Stimulated activated CD8-positive, alpha-beta memory T cell treated with anti-CD3 and anti-CD28 coated beads, Interleukin-7, amount 100 ng/mL, for 48 hours (primary cell): ENCODE measurements at regions not wholly inside any gene's neighbourhood (a gene's known extent, or its start where the extent isn't known, plus 50 kb on each side); places are given as distances from the start of the nearest gene placed in this dataset.
"Not testable (repeated sequence)": the region's sequence is repeated elsewhere in the genome, so short reads cannot be mapped to it uniquely, and the experiment has no call there.

Experiments used
- DNase-seq, 2 donors: peaks; one replicate each; pipeline ENCODE4 v3.0.0-alpha.2; 2020; ENCODE audit warnings: low read depth in 1 of 2; ENCODE audit errors: extremely low read depth in 1 of 2

DNA sequence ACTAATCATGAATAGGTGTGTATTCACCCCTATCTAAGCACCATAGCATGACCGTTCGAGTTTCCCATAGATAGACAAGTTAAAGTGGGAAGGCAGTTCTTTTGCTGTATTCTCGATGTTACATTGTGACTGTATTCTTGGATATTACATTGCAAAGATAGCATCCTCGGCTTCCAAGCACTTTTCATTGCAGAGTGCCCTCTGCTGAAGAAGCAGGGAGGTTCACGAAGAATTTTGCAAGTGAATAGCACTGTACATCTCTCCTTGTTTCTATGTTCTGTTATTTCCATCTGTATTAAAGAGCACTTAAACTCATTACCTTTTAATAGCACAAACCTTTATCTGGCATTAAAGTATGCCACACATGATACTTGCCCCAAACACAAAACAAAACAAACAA lies 426.7 kb upstream of the ARX start:
- DNase-seq, result no peak

DNA sequence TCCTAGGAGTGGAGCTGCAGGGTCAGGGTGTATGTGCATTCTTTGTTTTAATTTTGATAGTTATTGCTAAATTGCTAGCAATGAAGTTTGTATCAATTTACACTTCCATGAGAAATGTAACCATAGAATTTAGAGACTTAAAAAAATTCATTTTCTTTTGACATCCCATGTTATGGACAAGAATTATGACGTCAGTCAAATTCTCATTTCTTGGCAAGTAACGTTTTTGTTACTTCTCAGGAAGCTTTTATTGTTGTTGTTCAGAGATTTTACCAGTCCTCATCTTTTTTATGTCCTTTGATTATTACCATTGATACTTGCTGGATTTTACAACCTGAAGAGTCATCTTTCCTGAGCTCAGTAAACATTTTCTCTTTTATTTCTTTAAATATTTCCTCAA lies 417.5 kb upstream of the ARX start:
- DNase-seq, result no peak

DNA sequence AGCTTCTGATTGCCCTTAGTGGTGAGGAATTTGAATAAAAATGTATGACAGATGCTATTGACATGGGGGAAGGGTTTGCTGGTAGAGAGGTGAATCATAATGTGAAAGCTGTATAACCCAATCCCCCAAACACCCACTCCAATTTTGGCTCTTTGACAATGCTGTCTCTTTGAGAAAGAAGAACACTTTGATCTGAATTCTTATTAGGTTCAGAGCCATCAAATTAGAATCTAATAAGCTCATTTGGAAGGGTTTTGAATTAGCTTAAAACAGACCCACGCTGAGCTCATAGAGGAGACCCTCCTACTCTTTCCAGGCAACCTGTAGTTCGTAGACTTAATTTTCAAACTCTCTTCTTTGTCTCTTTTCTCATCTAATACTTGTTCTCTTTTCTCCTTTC lies 416.6 kb upstream of the ARX start:
- no peak for DNase-seq

DNA sequence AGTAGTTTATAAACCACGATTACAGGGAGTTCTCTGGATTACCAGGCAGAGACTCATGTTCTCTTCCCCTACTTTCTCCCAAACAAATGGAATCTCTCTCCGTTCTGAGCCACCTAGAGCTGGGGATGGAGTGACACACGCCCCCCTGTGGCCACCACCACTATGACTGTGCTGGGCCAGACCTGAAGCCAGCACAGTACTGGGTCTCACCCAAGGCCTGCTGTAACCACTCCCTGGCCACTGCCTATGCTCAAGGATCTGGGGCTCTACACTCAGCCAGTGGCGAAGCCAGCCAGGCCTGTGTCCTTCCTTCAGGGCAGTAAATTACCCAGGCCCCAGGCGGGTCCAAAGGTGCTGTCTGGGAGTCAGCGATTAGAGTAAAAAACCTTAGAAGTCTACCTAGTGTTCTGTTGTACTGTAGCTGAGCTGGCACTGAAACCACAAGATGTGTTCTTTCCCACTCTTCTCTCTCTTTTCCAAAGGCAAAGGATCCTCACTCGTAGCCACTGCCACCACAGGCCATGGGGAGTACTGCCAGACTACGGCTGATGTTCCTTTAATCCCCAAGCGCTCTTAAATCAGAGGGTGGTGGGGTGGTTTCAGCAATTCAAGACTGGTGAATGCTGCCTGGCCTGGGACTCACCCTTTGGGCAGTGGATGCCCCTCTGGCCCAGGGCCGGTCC lies 412.2 kb upstream of the ARX start:
- DNase-seq, result no peak

DNA sequence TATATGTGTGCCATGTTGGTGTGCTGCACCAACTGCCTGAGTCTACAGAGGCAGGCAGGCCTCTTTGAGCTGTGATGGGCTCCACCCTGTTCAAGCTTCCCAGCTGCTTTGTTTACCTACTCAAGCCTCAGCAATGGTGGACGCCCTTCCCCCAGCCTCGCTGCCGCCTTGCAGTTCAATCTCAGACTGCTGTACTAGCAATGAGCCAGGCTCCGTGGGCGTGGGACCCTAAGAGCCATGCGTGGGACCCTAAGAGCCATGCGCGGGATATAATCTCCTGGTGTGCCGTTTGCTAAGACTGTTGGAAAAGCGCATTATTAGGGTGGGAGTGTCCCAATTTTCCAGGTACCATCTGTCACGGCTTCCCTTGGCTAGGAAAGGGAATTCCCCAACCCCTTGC lies 388.4 kb upstream of the ARX start:
- not testable (repeated sequence) for DNase-seq

DNA sequence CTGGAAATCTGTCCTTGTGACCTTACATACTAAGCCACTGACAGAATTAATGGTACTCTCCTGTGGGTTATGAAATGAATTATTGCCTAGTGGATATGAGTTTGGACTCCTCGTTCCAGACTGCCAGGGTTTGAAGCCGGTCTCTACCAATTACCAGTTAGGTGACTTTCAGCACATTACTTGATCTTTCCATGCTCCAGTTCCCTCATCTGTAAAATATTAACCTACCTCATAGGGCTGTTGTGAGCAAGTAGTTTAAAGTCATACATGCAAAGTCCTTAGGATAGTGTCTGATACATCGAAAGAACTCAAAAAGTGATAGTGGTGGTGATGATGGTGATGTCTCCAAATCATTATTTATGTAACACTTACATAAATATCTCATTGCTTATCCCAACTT lies 373.5 kb upstream of the ARX start:
- DNase-seq, result no peak

DNA sequence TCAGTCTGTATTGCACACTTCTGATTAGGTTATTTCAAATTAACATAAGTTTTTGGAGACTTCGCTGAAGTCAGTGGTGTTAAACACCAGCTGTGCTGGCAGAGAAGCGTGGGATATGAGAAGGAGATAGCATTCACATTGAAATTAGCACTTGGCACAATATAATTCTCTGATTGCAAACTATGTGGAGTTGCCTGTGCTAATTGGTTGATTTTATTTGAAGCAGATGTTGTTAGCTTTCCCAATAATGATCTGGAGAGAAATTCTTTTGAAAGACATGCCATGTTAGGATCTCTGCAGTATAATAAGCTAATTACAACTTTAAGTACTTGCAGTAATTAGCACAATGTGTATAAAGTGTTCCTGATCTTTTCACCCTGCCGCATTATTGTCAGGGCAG lies 367.4 kb upstream of the ARX start:
- DNase-seq, result no peak

DNA sequence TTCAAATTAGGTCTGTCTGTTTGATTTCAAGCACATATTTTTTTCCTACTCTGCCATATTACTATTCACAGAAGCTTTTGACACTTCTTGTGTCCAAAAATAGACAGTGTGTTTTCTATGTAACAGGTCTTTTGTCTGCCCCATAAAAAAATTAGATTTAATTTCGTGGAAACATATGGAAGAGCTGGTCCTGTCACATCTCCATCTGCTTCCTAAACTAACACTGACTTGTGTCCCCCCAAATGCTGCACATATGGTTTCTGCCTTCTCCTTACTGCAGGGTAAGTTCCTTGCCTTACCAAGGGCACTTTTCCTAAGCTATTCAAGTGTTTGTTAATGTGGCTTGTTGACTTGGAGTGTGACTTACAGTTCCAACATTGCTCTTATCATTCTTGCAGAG lies 340.7 kb upstream of the ARX start:
- no peak for DNase-seq

DNA sequence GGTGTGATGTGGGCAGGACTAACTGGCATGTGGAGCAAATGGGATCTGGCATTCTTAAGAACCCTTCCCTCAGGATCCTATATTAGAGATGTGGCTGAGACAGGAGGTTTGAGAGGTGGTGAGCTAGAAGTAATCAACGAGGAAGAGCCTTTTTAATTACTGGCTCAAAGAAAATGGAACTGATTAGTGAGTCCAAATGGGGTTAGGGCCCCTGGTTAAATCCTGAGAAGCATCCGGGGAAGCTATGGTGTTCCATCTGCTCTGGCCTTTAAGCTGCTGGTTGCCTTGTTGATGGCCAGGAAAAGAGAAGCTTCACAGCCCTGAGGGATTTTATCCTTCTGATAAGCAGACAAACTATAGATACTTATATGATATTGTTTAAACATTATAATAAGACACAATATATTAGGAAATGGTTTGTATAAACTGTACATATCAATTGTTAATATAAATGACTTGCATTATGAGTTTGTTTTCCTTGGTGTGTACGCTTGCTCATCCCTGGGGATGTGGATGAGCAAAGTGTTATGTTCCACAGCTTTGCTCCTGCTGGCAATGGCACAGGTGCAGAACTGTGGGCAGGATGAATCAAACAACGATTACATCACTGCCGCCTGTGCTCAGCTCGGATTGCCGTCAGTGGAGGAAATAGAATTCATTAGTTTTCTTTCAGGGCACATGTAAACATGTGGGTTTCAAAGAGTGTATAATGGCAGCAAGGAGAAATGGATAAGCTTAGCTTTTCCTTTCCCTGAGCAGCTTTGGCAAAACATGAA lies 328.6 kb upstream of the ARX start:
- DNase-seq, result no peak

DNA sequence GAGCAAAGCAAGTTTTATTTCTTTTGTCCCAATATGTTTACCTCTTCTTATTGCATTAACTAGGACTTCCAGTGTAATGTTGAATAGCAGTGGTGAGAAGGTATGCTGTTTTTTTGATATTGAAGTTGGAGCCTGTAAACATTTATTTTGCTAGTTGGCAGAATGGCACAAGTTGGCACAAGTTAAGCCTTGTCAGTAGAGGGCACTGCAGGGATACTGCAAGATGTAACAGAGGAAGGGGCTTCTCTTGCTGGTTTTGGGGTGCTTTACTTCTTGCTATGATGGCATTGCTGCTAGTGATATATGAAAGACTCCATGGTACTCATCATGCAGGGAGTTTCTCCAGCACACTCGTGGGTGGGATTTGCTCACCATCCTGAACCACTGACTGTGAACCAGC lies 327.3 kb upstream of the ARX start:
- no peak for DNase-seq

DNA sequence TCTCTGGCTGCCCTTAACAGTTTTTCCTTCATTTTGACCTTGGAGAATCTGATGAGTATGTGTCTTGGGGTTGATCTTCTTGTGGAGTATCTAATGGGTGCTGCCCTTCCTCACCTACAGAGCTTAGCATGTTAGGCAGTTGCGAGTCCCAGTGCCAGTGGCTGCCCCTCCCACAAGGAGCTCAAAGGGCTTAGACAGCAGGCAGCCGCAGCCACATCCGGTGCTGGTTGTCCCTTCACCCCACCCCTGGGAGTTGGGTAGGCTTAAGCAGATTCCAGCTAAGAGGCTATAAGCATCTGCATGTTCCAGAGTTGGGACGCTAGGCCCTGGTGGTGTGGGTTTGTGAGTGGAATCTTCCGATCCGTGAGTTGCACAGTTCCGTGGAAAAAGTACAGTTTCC lies 322.1 kb upstream of the ARX start:
- no peak for DNase-seq

DNA sequence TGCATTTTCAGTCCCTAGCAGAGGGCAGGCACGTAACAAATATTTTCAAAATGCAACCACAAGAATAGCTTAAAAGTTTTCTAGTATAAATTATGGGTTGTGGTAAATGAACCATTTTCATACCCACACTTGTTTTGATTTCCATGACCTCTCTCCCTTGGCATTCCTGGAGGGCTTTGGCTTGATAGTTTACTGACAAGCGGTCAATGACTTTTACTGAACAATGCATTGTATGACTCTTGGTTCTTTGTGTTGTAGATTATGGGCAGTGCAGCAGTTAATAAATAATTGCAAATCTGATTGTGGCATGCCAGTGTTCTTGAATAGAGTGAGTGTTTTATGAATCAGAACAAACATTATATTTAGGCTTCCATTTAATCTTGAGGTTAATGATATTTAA lies 285.2 kb upstream of the ARX start:
- DNase-seq, result no peak

DNA sequence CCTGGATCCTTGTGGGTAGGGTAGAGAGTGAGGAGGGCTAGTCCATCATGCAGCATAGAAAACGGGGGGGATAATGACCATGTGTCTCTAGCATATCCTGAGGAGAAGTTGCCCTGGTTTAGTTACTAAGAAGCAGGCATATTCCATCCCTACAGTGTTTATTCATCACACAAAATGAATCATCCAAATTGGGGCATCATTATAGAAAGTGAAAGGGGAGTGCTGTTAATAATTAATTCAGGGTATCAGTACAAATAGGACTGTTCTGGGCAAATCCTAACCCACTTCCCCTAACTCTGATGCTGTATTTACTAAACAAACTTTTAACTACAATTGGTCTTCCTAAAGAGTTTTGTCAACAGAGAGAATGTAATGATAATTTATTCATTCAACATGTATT lies 281.1 kb upstream of the ARX start:
- DNase-seq, result no peak

DNA sequence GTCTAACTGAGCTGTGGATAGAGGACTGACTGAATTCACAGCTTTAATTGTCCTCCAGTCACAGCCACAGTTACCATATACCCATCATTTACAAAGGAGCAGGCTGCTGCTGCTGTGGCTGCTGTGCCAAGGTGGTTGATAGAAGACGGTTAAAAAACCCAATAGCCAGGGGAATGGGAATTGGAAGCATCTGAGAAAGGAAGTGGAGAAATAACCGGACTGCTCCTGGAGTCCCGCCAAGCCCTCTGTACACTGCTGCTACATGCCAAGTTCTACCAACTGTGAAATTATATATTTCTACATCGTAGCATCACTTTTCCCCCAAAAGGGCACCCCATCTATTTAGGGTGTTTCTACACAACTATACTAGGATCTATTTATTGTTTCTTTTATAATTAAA lies 279.7 kb upstream of the ARX start:
- no peak for DNase-seq

DNA sequence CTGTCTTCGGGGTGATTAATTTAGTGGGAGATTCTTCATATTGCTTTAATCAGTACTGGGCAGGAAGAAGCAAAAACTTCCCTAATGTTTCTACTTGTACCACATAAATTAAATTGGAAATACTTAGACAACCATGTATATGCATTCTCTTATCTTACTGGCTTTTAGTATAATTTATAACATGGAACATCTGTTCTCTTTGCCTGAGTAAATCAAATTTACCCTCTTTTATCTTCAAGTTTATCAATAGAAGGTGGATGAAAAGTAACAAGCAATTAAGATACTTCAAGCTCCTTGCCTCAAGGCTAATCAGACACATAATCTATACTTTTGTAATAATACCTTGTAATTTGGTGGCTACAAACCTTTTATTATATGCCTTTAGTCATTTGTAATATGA lies 274.4 kb upstream of the ARX start:
- DNase-seq, result no peak

DNA sequence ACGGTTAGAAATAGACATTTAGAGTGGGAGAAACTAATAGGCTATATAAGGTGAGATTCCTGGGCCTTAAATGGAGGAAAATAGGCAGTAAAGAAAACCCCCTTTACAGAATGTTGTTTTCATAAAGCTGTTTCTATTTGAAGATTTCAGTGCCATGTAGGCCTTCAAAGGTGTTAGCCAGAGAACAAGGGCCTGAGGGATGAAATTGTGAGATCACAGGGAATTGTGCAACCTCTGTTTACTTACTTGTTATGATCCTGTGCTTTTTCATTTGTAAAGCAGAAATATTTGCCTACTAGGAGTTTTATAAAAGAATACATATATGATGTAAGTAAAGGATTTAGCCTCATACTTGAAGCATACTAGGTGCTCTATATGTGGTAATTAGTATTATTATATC lies 272.9 kb upstream of the ARX start:
- DNase-seq, result no peak

DNA sequence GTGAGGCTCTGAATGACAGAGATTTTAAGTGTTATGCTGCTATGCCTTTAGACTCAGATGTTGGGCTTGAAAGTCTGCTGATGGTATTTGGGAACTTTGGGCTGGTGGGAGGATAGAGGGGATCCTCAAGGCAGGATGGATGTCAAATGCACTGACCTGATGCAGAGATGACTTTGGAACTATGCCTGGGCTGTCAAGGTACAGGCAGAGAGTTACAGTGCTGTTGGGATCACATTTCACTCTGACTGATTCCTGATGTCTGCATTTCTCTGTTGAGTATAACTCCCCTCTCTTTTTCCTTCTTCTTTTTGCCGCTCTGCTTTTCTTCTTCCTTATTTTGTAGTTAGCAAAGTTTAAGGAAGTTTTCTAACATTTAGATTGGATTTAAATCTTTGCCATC lies 271.8 kb upstream of the ARX start:
- DNase-seq, result no peak

DNA sequence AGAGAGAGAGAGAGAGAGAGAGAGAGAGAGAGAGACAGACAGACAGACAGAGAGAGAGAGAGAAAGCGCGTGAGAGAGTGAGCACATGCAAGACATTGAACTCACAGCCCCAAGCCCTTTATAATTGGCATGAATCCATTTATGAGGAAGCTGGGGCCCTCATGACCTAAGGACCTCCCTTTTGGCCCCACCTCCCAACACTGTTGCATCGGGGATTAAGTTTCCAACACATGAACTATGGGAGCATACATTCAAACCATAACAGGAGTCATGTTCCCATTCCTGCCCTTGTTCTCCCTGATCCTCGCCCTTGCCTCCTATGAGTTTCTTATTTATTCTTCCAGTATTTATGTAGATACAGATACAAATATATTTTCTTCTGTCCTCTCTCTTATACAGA lies 269.8 kb upstream of the ARX start:
- no peak for DNase-seq

DNA sequence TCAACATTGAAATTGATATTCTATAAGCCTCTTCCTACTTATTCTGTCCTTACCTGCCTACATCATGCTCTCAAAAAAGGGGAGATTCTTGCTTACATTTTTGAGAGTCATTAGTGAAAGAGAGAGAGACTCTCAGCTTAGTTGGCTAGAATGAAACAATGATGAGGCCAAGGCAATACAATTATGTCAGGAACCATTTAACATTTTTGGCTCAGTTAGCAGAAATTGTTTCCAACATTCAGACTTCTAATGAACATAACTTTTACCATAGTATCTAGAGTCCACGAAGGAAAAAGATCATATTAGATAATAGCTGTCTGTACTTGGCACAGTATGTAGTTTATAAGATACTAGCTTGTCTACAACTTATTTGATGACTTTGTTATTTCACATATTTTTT lies 263.7 kb upstream of the ARX start:
- DNase-seq, result no peak

DNA sequence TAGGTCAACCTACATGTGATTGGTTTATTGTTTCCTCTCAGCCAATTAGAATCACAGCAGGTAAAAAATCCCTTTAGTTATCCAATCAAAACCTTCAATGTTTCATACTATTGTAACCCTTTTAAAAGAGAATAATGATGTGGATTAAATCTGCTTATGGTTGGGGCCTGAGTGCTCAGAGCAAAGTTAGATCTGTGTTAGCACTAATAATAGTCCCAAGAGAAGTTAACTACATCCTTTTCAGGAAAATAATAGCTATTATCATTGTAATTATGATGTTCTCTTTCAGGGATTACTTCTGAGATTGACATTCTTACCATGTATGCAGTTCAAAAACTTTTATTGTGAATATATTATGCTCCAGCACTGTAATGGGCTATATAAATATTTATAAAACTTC lies 262.6 kb upstream of the ARX start:
- no peak for DNase-seq

DNA sequence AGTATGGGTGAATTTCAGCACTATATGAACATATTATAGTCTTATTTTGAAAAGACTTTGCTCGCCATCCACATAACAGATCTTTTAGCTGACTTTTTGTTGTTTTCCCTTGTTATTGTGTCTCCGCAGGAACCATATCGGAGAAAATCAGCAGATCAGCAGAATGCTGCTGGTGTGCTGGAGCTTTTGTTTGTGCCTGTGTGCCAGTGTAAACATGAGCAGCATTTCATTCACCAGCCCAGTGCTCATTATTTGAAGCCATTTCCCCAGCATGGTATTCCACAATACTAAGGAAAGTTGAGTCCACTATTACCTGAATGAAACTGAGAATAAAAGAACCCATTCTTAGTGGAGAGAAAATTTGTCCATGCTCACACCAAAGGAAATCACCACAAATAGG lies 261.8 kb upstream of the ARX start:
- no peak for DNase-seq

DNA sequence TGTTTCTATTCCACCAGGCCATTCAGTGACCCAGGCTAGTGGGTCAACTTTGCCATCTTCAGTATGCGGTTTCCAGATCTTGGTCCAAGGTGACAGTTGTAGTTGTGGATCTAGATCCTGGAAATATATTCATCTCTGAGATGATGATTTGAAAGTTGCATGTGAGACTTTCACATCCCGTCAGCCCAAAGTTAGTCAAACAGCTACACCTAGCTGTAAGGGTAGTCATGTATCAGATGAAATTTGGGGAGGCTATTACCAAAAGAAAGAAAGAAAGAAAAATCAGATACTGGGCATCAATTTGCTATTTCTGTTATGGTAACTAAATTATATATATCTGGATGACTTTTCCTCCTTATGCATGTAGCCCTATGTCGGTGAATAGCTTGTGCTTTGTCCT lies 259.4 kb upstream of the ARX start:
- DNase-seq, result no peak

DNA sequence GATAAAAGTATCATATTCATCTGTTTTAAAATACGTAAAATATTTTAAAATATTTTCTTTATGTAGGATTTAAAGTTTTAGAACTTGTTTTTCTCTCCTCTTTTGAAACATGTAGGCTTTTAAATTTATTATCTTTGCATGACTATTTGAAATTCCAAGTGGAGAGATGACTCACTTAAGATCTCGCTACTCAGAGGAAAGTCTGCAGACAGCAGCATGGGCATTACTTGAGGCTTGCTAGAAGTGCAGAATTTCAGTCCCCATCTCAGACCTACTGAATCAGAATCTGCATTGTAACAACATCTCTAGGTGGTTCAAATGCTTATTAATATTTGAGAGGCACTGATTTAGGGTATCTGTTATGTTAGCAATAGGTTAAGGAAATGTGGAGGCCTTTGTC lies 225.7 kb upstream of the ARX start:
- DNase-seq, result no peak
